ENCODE measurements at regions not wholly inside any gene's neighbourhood (a gene's known extent, or its start where the extent isn't known, plus 50 kb on each side); places are given as distances from the start of the nearest gene placed in this dataset.

DNA sequence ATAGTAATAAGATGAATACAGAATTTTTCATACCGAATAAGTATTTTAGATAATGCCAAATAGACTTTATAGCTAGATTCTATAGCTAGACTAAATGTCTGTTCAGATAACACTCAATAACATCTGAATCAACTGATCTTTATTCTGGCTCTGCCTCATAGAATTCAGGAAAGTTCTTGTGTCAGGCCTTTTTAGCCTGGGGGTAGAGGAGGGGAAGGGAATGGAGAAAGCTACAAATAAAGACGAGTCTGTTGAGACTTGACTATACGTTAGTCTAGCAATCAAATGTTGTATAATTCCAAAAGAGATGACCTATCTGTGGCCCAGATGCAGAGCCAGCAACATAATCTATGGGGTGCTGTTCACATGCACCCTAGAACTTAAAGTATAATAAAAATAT, 106.6 kb upstream of the ABI3BP start:
- H3K27ac ChIP-seq: no peak overlapping the region
- TF ChIP-seq, protein P1, sequence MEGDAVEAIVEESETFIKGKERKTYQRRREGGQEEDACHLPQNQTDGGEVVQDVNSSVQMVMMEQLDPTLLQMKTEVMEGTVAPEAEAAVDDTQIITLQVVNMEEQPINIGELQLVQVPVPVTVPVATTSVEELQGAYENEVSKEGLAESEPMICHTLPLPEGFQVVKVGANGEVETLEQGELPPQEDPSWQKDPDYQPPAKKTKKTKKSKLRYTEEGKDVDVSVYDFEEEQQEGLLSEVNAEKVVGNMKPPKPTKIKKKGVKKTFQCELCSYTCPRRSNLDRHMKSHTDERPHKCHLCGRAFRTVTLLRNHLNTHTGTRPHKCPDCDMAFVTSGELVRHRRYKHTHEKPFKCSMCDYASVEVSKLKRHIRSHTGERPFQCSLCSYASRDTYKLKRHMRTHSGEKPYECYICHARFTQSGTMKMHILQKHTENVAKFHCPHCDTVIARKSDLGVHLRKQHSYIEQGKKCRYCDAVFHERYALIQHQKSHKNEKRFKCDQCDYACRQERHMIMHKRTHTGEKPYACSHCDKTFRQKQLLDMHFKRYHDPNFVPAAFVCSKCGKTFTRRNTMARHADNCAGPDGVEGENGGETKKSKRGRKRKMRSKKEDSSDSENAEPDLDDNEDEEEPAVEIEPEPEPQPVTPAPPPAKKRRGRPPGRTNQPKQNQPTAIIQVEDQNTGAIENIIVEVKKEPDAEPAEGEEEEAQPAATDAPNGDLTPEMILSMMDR (IDR thresholded peaks at IDR 0.05): no peak

GRCh38 chr3:101096444-101096843, 103.2 kb upstream of the ABI3BP start:
- no peaks in the 10 kb centered on the region for H3K4me1 ChIP-seq
- intact Hi-C loops (cut with DNase I): no loop called here
- H3K27me3 ChIP-seq: no peaks in the 10 kb centered on the region
- ATAC-seq (no peak), DNase-seq (no peak)
- H3K9me3 ChIP-seq: no peaks in the 10 kb centered on the region
- TF ChIP-seq, protein P1 (IDR thresholded peaks at IDR 0.05): no peak
- no peaks in the 10 kb centered on the region for H3K36me3 ChIP-seq
- no peak overlapping the region for H3K4me3 ChIP-seq
- H3K27ac ChIP-seq: no peak overlapping the region

More for the DNA sequence above, 106.6 kb upstream of the ABI3BP start:
- Histone ChIP-seq H3K27me3 (no peaks in the 10 kb centered on the region), H3K4me3 (no peak overlapping the region), H3K9me3 (no peaks in the 10 kb centered on the region), H3K4me1 (no peaks in the 10 kb centered on the region), H3K36me3 (no peaks in the 10 kb centered on the region)
- intact Hi-C loops (cut with DNase I): no loop called here
- no peak for DNase-seq
- no peak for ATAC-seq

DNA sequence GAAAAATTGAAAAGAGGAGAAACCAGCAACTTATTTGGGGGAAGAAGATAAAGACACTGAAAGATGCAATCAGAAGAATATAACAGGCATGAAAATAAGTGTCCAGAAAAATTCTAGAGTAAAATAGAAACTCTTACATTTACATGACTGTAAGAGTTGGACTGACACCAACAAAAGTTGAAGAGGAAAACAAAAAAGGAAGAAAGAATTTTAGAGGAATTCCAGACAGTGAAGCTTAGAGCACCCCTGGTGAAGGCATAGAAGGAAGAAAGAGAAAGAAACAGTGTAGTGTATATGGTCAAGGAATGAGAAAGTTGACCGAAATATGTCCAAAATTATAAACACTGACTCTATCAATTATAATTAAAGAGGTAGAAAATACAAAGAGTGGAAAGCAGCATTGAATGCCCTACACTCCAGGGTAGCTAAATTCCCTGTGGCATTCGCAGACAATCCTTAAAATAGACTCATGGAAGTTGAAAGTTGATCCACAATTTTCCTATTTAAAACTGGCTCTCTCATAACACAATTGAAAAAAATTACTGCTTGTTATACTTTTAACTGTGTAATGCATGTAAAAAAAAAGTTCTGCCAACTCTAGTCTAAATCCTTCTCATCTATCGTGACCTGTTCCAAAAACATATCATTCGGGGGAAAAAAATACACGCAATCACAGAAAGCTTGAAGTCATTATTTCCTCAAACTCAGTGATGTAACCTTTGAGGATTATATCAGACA, 102.6 kb upstream of the ABI3BP start:
- Histone ChIP-seq H3K36me3 (no peaks in the 10 kb centered on the region), H3K27ac (no peak overlapping the region), H3K27me3 (no peaks in the 10 kb centered on the region), H3K4me3 (no peak overlapping the region), H3K9me3 (no peaks in the 10 kb centered on the region), H3K4me1 (no peaks in the 10 kb centered on the region)
- intact Hi-C loops (cut with DNase I): no loop called here
- DNase-seq: no peak
- TF ChIP-seq, protein P1 (IDR thresholded peaks at IDR 0.05): no peak
- no peak for ATAC-seq

GRCh38 chr3:101091489-101091888, 98.3 kb upstream of the ABI3BP start:
- Histone ChIP-seq H3K27ac (no peak overlapping the region), H3K4me3 (no peak overlapping the region), H3K9me3 (no peaks in the 10 kb centered on the region), H3K27me3 (no peaks in the 10 kb centered on the region), H3K36me3 (no peaks in the 10 kb centered on the region), H3K4me1 (no peaks in the 10 kb centered on the region)
- intact Hi-C loops (cut with DNase I): no loop called here
- DNase-seq (no peak), ATAC-seq (no peak)
- TF ChIP-seq, protein P1 (IDR thresholded peaks at IDR 0.05): no peak

DNA sequence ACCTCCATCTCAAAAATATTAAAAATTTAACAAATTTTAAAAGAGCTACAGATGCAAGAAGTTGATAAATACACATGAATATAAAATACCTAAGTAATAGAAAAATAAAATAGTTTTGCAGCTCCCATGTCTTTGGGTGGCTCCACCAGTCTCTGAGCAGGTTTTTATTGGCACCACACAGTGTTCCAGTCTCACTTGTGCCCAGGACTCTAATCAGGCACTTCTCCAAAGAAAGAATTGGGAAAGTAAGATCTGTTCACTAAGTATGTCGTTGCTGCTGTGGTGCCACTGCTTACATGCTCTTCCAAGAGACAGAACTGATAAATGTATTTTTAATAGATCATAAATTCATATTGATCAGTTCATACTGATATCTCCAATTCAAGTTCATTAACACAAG, 92.5 kb upstream of the ABI3BP start:
- intact Hi-C loops (cut with DNase I): no loop called here
- H3K27ac ChIP-seq: no peak overlapping the region
- no peak for ATAC-seq
- H3K4me1 ChIP-seq: no peaks in the 10 kb centered on the region
- no peaks in the 10 kb centered on the region for H3K36me3 ChIP-seq
- no peaks in the 10 kb centered on the region for H3K27me3 ChIP-seq
- no peak overlapping the region for H3K4me3 ChIP-seq
- DNase-seq: no peak
- H3K9me3 ChIP-seq: no peaks in the 10 kb centered on the region
- TF ChIP-seq, protein P1 (IDR thresholded peaks at IDR 0.05): no peak

DNA sequence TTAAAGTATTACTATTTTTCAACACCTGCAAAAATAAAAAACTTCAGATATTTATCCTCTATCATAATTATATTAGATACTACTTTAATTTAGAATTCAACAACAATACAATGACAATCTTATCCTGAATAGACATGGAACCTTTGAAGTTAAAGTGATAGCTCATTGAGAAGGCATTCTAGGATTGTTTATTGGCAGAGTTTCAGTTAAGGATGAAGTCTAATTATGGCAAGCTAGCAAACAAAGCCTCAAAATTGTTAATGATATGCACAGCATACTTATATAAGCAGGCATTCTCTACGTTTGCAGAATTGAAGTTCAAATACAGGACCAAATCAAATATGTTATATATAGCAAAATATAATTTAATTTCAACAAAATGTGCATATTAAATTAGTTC, 91.2 kb upstream of the ABI3BP start:
- no peak for ATAC-seq
- Histone ChIP-seq H3K27ac (no peak overlapping the region), H3K36me3 (no peaks in the 10 kb centered on the region), H3K4me1 (no peaks in the 10 kb centered on the region), H3K9me3 (no peaks in the 10 kb centered on the region), H3K4me3 (no peak overlapping the region), H3K27me3 (no peaks in the 10 kb centered on the region)
- DNase-seq: no peak
- TF ChIP-seq, protein P1 (IDR thresholded peaks at IDR 0.05): no peak
- intact Hi-C loops (cut with DNase I): no loop called here

Data from upper lobe of right lung (tissue), 1 donor.